Karpas-422 (cell line): ENCODE measurements at regions not wholly inside any gene's neighbourhood (a gene's known extent, or its start where the extent isn't known, plus 50 kb on each side); places are given as distances from the start of the nearest gene placed in this dataset.
"Not testable (repeated sequence)": the region's sequence is repeated elsewhere in the genome, so short reads cannot be mapped to it uniquely, and the experiment has no call there.

Source experiments
- DNase-seq: peaks from one replicate; pipeline ENCODE4 v3.0.0-alpha.2; 2015
- H2AFZ ChIP-seq: fragments of 200-600 bp; sonication (generic); 2 replicates; pipeline ENCODE4 v1.6.1; 2014; ENCODE audit warnings: antibody characterized with exemption, low read length, mixed read lengths
- H3K27ac ChIP-seq: fragments of 200-600 bp; sonication (generic); 2 replicates; pipeline ENCODE4 v1.5.1; 2014; ENCODE audit warnings: mild to moderate bottlenecking, low read length, moderate library complexity
- H3K27me3 ChIP-seq: fragments of 200-600 bp; sonication (generic); 2 replicates; pipeline ENCODE4 v1.6.1; 2014; ENCODE audit warnings: low read length, mixed read lengths
- H3K36me3 ChIP-seq: fragments of 200-600 bp; sonication (generic); 2 replicates; pipeline ENCODE4 v1.6.1; 2014; ENCODE audit warnings: low read length, mixed read lengths; ENCODE audit not compliant: insufficient read depth
- H3K4me1 ChIP-seq: fragments of 200-600 bp; sonication (generic); 2 replicates; pipeline ENCODE4 v1.6.1; 2014; ENCODE audit warnings: mild to moderate bottlenecking, low read length, mixed read lengths
- H3K4me2 ChIP-seq: fragments of 200-600 bp; sonication (generic); 2 replicates; pipeline ENCODE4 v1.6.1; 2014; ENCODE audit warnings: low read length, low read depth, mild to moderate bottlenecking; ENCODE audit not compliant: poor library complexity, severe bottlenecking
- H3K4me3 ChIP-seq: fragments of 200-600 bp; sonication (generic); 2 replicates; pipeline ENCODE4 v1.5.1; 2014; ENCODE audit warnings: mild to moderate bottlenecking, antibody characterized with exemption, low read length, mixed read lengths
- H3K79me2 ChIP-seq: fragments of 200-600 bp; sonication (generic); 2 replicates; pipeline ENCODE4 v1.6.1; 2014; ENCODE audit warnings: mild to moderate bottlenecking, low read length, mixed read lengths
- H3K9ac ChIP-seq: fragments of 200-600 bp; sonication (generic); 2 replicates; pipeline ENCODE4 v1.6.0; 2014; ENCODE audit warnings: low read length
- H3K9me2 ChIP-seq: fragments of 200-600 bp; sonication (generic), shearing (Covaris generic); replicated peaks from 2 replicates; pipeline ENCODE4 v1.6.0; 2014; ENCODE audit warnings: mild to moderate bottlenecking, low read length, moderate library complexity; ENCODE audit not compliant: insufficient read depth
- H3K9me3 ChIP-seq: fragments of 300-700, 200-600 bp; sonication (generic); 2 replicates; pipeline ENCODE4 v1.6.1; 2014; ENCODE audit warnings: low read length, mixed read lengths
- H4K20me1 ChIP-seq: fragments of 200-600 bp; sonication (generic); 2 replicates; pipeline ENCODE4 v1.6.1; 2014; ENCODE audit warnings: mild to moderate bottlenecking, antibody characterized with exemption, low read length, low read depth; ENCODE audit not compliant: insufficient read depth

- H3K79me2 ChIP-seq, result no peaks in the 10 kb centered on the region
- H3K9ac ChIP-seq, result no peak overlapping the region
These were observed 336.2 kb downstream of the ZNF674 start for GRCh38 chrX:46209037-46209436.

GRCh38 chrX:46208225-46208854 is 336.9 kb downstream of the ZNF674 start:
- Histone ChIP-seq H3K79me2 (no peaks in the 10 kb centered on the region), H3K9ac (no peak overlapping the region), H3K4me2 (no peak overlapping the region), H3K4me1 (no peaks in the 10 kb centered on the region), H3K27ac (no peak overlapping the region), H3K4me3 (no peak overlapping the region), H3K9me3 (no peaks in the 10 kb centered on the region), H4K20me1 (no peaks in the 10 kb centered on the region), H3K36me3 (no peaks in the 10 kb centered on the region), H3K27me3 (no peaks in the 10 kb centered on the region), H2AFZ (no peak overlapping the region), H3K9me2 (no peaks in the 10 kb centered on the region)
- no peak for DNase-seq

More at GRCh38 chrX:46209037-46209436, 336.2 kb downstream of the ZNF674 start:
- Histone ChIP-seq H3K36me3 (no peaks in the 10 kb centered on the region), H3K27ac (no peak overlapping the region), H3K4me2 (no peak overlapping the region), H3K9me3 (no peaks in the 10 kb centered on the region), H3K27me3 (no peaks in the 10 kb centered on the region), H3K9me2 (no peaks in the 10 kb centered on the region), H2AFZ (no peak overlapping the region), H4K20me1 (no peaks in the 10 kb centered on the region), H3K4me1 (no peaks in the 10 kb centered on the region), H3K4me3 (no peak overlapping the region)
- DNase-seq, result no peak

GRCh38 chrX:46204721-46205422 is 340.3 kb downstream of the ZNF674 start:
- Histone ChIP-seq H3K36me3 (no peaks in the 10 kb centered on the region), H4K20me1 (no peaks in the 10 kb centered on the region), H3K4me1 (no peaks in the 10 kb centered on the region), H3K27ac (no peak overlapping the region), H3K4me3 (no peak overlapping the region), H3K9me3 (no peaks in the 10 kb centered on the region), H3K9me2 (no peaks in the 10 kb centered on the region), H3K27me3 (no peaks in the 10 kb centered on the region), H3K79me2 (no peaks in the 10 kb centered on the region), H3K4me2 (no peak overlapping the region), H2AFZ (no peak overlapping the region), H3K9ac (no peak overlapping the region)
- DNase-seq, result no peak

GRCh38 chrX:46202733-46203514 is 342.3 kb downstream of the ZNF674 start:
- Histone ChIP-seq H3K4me2 (no peak overlapping the region), H3K27me3 (no peaks in the 10 kb centered on the region), H3K27ac (no peak overlapping the region), H3K79me2 (no peaks in the 10 kb centered on the region), H3K9me3 (no peaks in the 10 kb centered on the region), H3K9me2 (no peaks in the 10 kb centered on the region), H3K9ac (no peak overlapping the region), H3K4me1 (no peaks in the 10 kb centered on the region), H3K4me3 (no peak overlapping the region), H2AFZ (no peak overlapping the region), H4K20me1 (no peaks in the 10 kb centered on the region), H3K36me3 (no peaks in the 10 kb centered on the region)
- DNase-seq, result no peak

GRCh38 chrX:46200413-46200812 is 344.8 kb downstream of the ZNF674 start:
- no peak overlapping the region for H3K27ac ChIP-seq
- no peak overlapping the region for H3K9ac ChIP-seq
- no peaks in the 10 kb centered on the region for H3K27me3 ChIP-seq
- no peaks in the 10 kb centered on the region for H4K20me1 ChIP-seq
- H3K79me2 ChIP-seq, result no peaks in the 10 kb centered on the region
- no peak overlapping the region for H2AFZ ChIP-seq
- no peaks in the 10 kb centered on the region for H3K9me3 ChIP-seq
- H3K4me1 ChIP-seq, result no peaks in the 10 kb centered on the region
- H3K4me3 ChIP-seq, result no peak overlapping the region
- DNase-seq, result no peak
- no peak overlapping the region for H3K4me2 ChIP-seq
- H3K9me2 ChIP-seq, result no peaks in the 10 kb centered on the region
- H3K36me3 ChIP-seq, result no peaks in the 10 kb centered on the region

- H3K9ac ChIP-seq, result no peak overlapping the region
- no peaks in the 10 kb centered on the region for H3K36me3 ChIP-seq
- no peak overlapping the region for H3K4me2 ChIP-seq
- H3K4me3 ChIP-seq, result no peak overlapping the region
- no peaks in the 10 kb centered on the region for H3K27me3 ChIP-seq
- no peaks in the 10 kb centered on the region for H3K4me1 ChIP-seq
- H3K27ac ChIP-seq, result no peak overlapping the region
- H3K9me2 ChIP-seq, result no peaks in the 10 kb centered on the region
- no peaks in the 10 kb centered on the region for H3K79me2 ChIP-seq
- H4K20me1 ChIP-seq, result no peaks in the 10 kb centered on the region
- H2AFZ ChIP-seq, result no peak overlapping the region
- no peak for DNase-seq
- H3K9me3 ChIP-seq, result 0 out of 2 replicates have a peak, but pooled peaks cover 2% of the 10 kb centered on the region
These were observed 346.4 kb downstream of the ZNF674 start for GRCh38 chrX:46198858-46199257.

GRCh38 chrX:46186811-46187106 is 358.5 kb downstream of the ZNF674 start:
- not testable (repeated sequence) for H4K20me1 ChIP-seq, H3K9me2 ChIP-seq, H3K27me3 ChIP-seq, H3K9ac ChIP-seq, H3K9me3 ChIP-seq, H3K36me3 ChIP-seq, H3K27ac ChIP-seq, DNase-seq, H3K4me2 ChIP-seq, H3K4me1 ChIP-seq, H2AFZ ChIP-seq, H3K79me2 ChIP-seq, H3K4me3 ChIP-seq

- Histone ChIP-seq H3K9me3 (no peaks in the 10 kb centered on the region), H2AFZ (no peak overlapping the region), H3K4me3 (no peak overlapping the region), H3K79me2 (no peaks in the 10 kb centered on the region), H3K9ac (no peak overlapping the region), H3K9me2 (no peaks in the 10 kb centered on the region), H3K4me2 (no peak overlapping the region), H3K27me3 (no peaks in the 10 kb centered on the region), H3K27ac (no peak overlapping the region), H3K4me1 (no peaks in the 10 kb centered on the region), H3K36me3 (no peaks in the 10 kb centered on the region), H4K20me1 (no peaks in the 10 kb centered on the region)
- DNase-seq, result no peak
These were observed 359.1 kb downstream of the ZNF674 start for GRCh38 chrX:46185923-46186810.
